Trophoblast cell (in vitro differentiated cells and primary cell): ENCODE measurements at regions not wholly inside any gene's neighbourhood (a gene's known extent, or its start where the extent isn't known, plus 50 kb on each side); places are given as distances from the start of the nearest gene placed in this dataset.

ENCODE experiments used
- DNase-seq, 2 donors: peaks; one replicate each; pipeline ENCODE4 v3.0.0-alpha.2; 2016
- H2AFZ ChIP-seq: 2 replicates; pipeline ENCODE4 v1.6.1; 2013; ENCODE audit warnings: low read length, moderate library complexity, mild to moderate bottlenecking; ENCODE audit not compliant: insufficient read depth, poor library complexity
- H2AK5ac ChIP-seq: 2 replicates; pipeline ENCODE4 v1.6.1; 2013; ENCODE audit warnings: mild to moderate bottlenecking, low read length
- H2BK120ac ChIP-seq: 2 replicates; pipeline ENCODE4 v1.6.1; 2013; ENCODE audit warnings: low read length, mild to moderate bottlenecking, moderate library complexity; ENCODE audit not compliant: insufficient read depth, poor library complexity
- H2BK12ac ChIP-seq: 2 replicates; pipeline ENCODE4 v1.6.1; 2013; ENCODE audit warnings: mild to moderate bottlenecking, low read length, moderate library complexity
- H2BK5ac ChIP-seq: 2 replicates; pipeline ENCODE4 v1.6.1; 2013; ENCODE audit warnings: low read length, low read depth, moderate library complexity, mild to moderate bottlenecking; ENCODE audit not compliant: poor library complexity
- H3K14ac ChIP-seq: 2 replicates; pipeline ENCODE4 v1.6.1; 2013; ENCODE audit warnings: mild to moderate bottlenecking, low read length
- H3K18ac ChIP-seq: 2 replicates; pipeline ENCODE4 v1.6.1; 2013; ENCODE audit warnings: mild to moderate bottlenecking, low read length
- H3K23ac ChIP-seq: 2 replicates; pipeline ENCODE4 v1.6.1; 2013; ENCODE audit warnings: low read length
- H3K27ac ChIP-seq: 2 replicates; pipeline ENCODE4 v1.5.1; 2013; ENCODE audit warnings: low read depth, mild to moderate bottlenecking, inconsistent platforms, low read length, moderate library complexity
- H3K27me3 ChIP-seq: 2 replicates; pipeline ENCODE4 v1.6.1; 2013; ENCODE audit warnings: inconsistent platforms, mild to moderate bottlenecking, low read length, moderate library complexity; ENCODE audit not compliant: insufficient read depth
- H3K36me3 ChIP-seq, 2 experiments: 1 replicate in 1 of 2; 2 replicates in 1 of 2; pipeline ENCODE4 v1.6.1; 2013; ENCODE audit warnings: low read length in 2 of 2, mild to moderate bottlenecking in 2 of 2, moderate library complexity in 1 of 2; ENCODE audit not compliant: insufficient read depth in 2 of 2, control insufficient read depth in 1 of 2
- H3K4ac ChIP-seq: 2 replicates; pipeline ENCODE4 v1.6.1; 2013; ENCODE audit warnings: low read depth, mild to moderate bottlenecking, low read length, moderate library complexity
- H3K4me1 ChIP-seq, 2 experiments: 1 replicate in 1 of 2; 2 replicates in 1 of 2; pipeline ENCODE4 v1.6.1; 2013; ENCODE audit warnings: low read length in 2 of 2, mild to moderate bottlenecking in 2 of 2, moderate library complexity in 1 of 2; ENCODE audit not compliant: insufficient read depth in 2 of 2, control insufficient read depth in 1 of 2
- H3K4me2 ChIP-seq: 2 replicates; pipeline ENCODE4 v1.6.1; 2013; ENCODE audit warnings: inconsistent platforms, mild to moderate bottlenecking, low read length, moderate library complexity
- H3K4me3 ChIP-seq: 2 replicates; pipeline ENCODE4 v1.5.1; 2013; ENCODE audit warnings: mild to moderate bottlenecking, low read depth, low read length, inconsistent platforms
- H3K79me1 ChIP-seq: one replicate; pipeline ENCODE4 v1.6.1; 2013; ENCODE audit warnings: low read length
- H3K79me2 ChIP-seq: 2 replicates; pipeline ENCODE4 v1.6.1; 2013; ENCODE audit warnings: low read length, mild to moderate bottlenecking; ENCODE audit not compliant: control insufficient read depth, insufficient read depth, poor library complexity
- H3K9ac ChIP-seq: 2 replicates; pipeline ENCODE4 v1.6.1; 2013; ENCODE audit warnings: mild to moderate bottlenecking, low read length
- H3K9me3 ChIP-seq: 2 replicates; pipeline ENCODE4 v1.6.1; 2013; ENCODE audit warnings: low read depth, mild to moderate bottlenecking, control low read depth, inconsistent platforms, low read length; ENCODE audit not compliant: insufficient read depth
- H4K12ac ChIP-seq: 2 replicates; pipeline ENCODE4 v1.6.1; 2013; ENCODE audit warnings: low read depth, mild to moderate bottlenecking, low read length, moderate library complexity
- H4K8ac ChIP-seq: 2 replicates; pipeline ENCODE4 v1.6.1; 2013; ENCODE audit warnings: low read depth, mild to moderate bottlenecking, low read length, moderate library complexity
- H4K91ac ChIP-seq: one replicate; pipeline ENCODE4 v1.6.1; 2013; ENCODE audit warnings: low read depth, mild to moderate bottlenecking, low read length, moderate library complexity
- WGBS: extraction: QIAGEN DNeasy Blood & Tissue Kit; methylation state at CpG from one replicate; pipeline ENCODE4 v1.1.7; 2013; ENCODE audit warnings: missing lambda C conversion rate; ENCODE audit not compliant: insufficient read length, insufficient coverage; ENCODE audit errors: extremely low coverage; 5-methylcytosine and 5-hydroxymethylcytosine counted together

DNA sequence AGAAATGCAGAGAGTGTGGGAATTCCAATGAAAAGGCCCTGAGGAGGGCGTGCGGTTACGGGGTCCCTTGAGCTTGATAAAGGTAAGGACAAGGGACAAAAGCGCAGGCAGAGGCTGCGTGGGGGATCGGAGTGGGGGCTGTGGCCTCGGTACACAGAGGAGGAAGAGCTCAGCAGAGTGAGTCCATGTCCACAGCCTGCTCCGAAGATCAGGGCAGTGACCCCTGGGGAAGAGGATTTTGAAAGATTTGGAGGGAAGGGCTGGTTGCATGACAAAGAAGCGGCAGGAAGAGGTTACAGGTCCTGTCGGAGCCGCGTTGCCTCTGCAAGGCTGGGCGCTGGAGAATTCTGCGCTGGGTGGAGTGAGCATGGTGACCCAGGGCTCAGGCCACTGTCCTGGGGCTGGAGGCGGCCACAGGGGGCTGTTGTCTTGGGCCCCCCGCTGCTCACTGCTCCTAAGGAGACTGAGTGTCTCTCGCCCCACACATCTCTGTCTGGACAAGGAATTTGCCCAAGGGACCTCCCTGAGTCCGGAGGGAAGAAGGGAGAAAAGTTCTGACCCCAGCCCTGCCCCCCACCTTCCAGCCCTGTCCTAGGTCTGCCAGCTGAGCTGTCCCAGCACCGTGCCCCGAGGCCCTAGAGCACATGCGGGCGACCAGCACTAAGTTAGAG lies 69.8 kb upstream of the INSIG1 start:
- no peak overlapping the region for H2AFZ ChIP-seq
- no peak overlapping the region for H3K9ac ChIP-seq
- H3K23ac ChIP-seq = no peak overlapping the region
- H3K27me3 ChIP-seq = no peaks in the 10 kb centered on the region
- peaks cover 4% of the 10 kb centered on the region for H3K9me3 ChIP-seq
- WGBS = no CpG with 5 or more reads among the region's 22 CpGs
- peaks cover 18 to 23% of the 10 kb centered on the region in 2 experiments for H3K4me1 ChIP-seq
- H2BK12ac ChIP-seq = peak overlapping the region; percentile 23
- H2BK5ac ChIP-seq = no peak overlapping the region
- no peak overlapping the region for H4K91ac ChIP-seq
- peak; percentile 74 to 80 for DNase-seq
- no peak overlapping the region for H3K4me3 ChIP-seq
- H4K12ac ChIP-seq = no peak overlapping the region
- H3K4ac ChIP-seq = no peak overlapping the region
- peaks cover 4% of the 10 kb centered on the region for H3K79me1 ChIP-seq
- H3K36me3 ChIP-seq = no peaks in the 10 kb centered on the region
- H3K4me2 ChIP-seq = no peak overlapping the region
- no peak overlapping the region for H3K27ac ChIP-seq
- no peak overlapping the region for H2AK5ac ChIP-seq
- H3K79me2 ChIP-seq = no peaks in the 10 kb centered on the region
- H2BK120ac ChIP-seq = no peak overlapping the region
- no peak overlapping the region for H4K8ac ChIP-seq
- H3K14ac ChIP-seq = no peak overlapping the region
- H3K18ac ChIP-seq = no peak overlapping the region

DNA sequence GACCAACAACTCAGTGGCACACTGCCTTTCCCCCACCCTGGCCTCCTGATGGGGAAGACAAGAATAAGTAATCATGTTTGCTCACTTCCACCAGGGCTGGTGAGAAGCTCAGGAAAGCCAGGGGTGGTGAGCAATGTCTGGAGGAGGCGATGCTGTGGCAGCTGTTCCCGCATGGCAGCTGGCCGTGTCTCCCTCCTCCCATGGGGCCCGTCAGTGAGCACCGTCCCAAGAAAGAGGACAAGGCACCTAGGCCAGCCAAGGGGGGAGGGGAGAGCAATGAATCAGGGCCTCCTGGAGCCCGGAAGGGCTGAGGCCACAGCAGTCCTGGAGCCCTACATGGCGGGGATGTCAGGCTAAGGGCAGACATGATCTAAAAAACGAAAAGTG lies 69.2 kb upstream of the INSIG1 start:
- Histone ChIP-seq H3K79me1 (peaks cover 4% of the 10 kb centered on the region), H3K79me2 (no peaks in the 10 kb centered on the region), H2BK12ac (no peak overlapping the region), H3K9ac (no peak overlapping the region), H2AK5ac (peak overlapping the region; percentile 64), H3K4me3 (no peak overlapping the region), H3K4me2 (no peak overlapping the region), H3K4me1 (peaks cover 19 to 23% of the 10 kb centered on the region in 2 experiments), H3K27me3 (no peaks in the 10 kb centered on the region), H3K18ac (no peak overlapping the region), H3K36me3 (no peaks in the 10 kb centered on the region), H3K23ac (no peak overlapping the region), H2BK120ac (no peak overlapping the region), H3K9me3 (peaks cover 4% of the 10 kb centered on the region), H2AFZ (no peak overlapping the region), H4K12ac (no peak overlapping the region), H4K91ac (peak overlapping the region; percentile 7), H3K27ac (no peak overlapping the region), H3K4ac (no peak overlapping the region), H2BK5ac (no peak overlapping the region), H4K8ac (no peak overlapping the region), H3K14ac (no peak overlapping the region)
- WGBS = no CpG with 5 or more reads among the region's 8 CpGs
- DNase-seq = peak; percentile 96 to 98

- no peak overlapping the region for H3K14ac ChIP-seq
Observed at GRCh38 chr7:155228894-155229293, 68.8 kb upstream of the INSIG1 start.

DNA sequence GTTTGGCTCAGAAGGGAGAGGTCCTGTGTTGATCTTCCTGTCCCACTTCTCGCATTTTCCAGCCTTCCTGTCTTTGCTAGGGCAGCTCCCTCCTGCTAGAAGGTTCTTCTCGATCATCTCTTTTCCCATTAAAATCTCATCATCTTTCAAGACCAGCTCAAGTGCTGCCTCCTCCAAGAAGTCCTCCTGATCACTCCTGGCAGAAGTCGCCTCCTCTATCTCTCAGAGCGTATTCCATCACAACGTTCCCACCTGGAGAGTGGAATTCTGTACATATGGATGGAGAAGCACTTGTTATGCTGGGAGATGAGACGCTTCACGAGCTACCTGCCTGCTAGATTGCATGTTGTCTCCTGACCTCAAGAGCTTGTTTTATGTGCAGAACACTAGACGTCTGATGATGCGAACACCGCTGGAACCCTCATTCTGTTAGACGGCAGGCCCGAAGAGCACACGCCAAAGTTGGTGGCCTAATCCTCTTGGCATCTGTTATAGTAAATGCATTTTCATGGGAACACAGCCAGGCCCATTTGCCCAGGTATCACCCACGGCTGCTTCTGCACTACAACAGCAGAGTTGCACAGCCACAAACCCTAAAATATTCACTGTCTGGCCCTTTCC lies 68.0 kb upstream of the INSIG1 start:
- no peak overlapping the region for H3K4ac ChIP-seq
- H4K12ac ChIP-seq = no peak overlapping the region
- no peak overlapping the region for H3K18ac ChIP-seq
- no peak overlapping the region for H3K4me2 ChIP-seq
- H3K79me2 ChIP-seq = no peaks in the 10 kb centered on the region
- H3K36me3 ChIP-seq = no peaks in the 10 kb centered on the region
- H2BK12ac ChIP-seq = no peak overlapping the region
- no peak overlapping the region for H4K8ac ChIP-seq
- no CpG with 5 or more reads among the region's 14 CpGs for WGBS
- no peak overlapping the region for H3K9ac ChIP-seq
- no peak overlapping the region for H4K91ac ChIP-seq
- H3K23ac ChIP-seq = no peak overlapping the region
- no peak overlapping the region for H3K4me3 ChIP-seq
- peak in 1 of 2 donors; percentile 27 for DNase-seq
- H2BK5ac ChIP-seq = no peak overlapping the region
- no peak overlapping the region for H2AFZ ChIP-seq
- peaks cover 4% of the 10 kb centered on the region for H3K79me1 ChIP-seq
- no peak overlapping the region for H3K27ac ChIP-seq
- no peaks in the 10 kb centered on the region for H3K27me3 ChIP-seq
- H3K14ac ChIP-seq = no peak overlapping the region
- no peak overlapping the region for H2BK120ac ChIP-seq
- H3K4me1 ChIP-seq = peaks cover 23 to 25% of the 10 kb centered on the region in 2 experiments
- no peak overlapping the region for H2AK5ac ChIP-seq
- H3K9me3 ChIP-seq = peaks cover 4% of the 10 kb centered on the region

More at GRCh38 chr7:155228894-155229293, 68.8 kb upstream of the INSIG1 start:
- Histone ChIP-seq H2BK120ac (no peak overlapping the region), H2BK12ac (no peak overlapping the region), H3K27ac (no peak overlapping the region), H3K4me2 (no peak overlapping the region), H2BK5ac (no peak overlapping the region), H3K4me3 (no peak overlapping the region), H3K79me1 (peaks cover 4% of the 10 kb centered on the region), H2AFZ (no peak overlapping the region), H3K4ac (no peak overlapping the region), H3K23ac (no peak overlapping the region), H4K12ac (no peak overlapping the region), H4K91ac (no peak overlapping the region), H3K36me3 (no peaks in the 10 kb centered on the region), H3K9me3 (peaks cover 4% of the 10 kb centered on the region), H3K4me1 (peaks cover 23 to 25% of the 10 kb centered on the region in 2 experiments), H3K18ac (no peak overlapping the region), H4K8ac (no peak overlapping the region), H2AK5ac (peak overlapping the region; percentile 3), H3K79me2 (no peaks in the 10 kb centered on the region), H3K27me3 (no peaks in the 10 kb centered on the region), H3K9ac (no peak overlapping the region)
- no CpG with 5 or more reads among the region's 9 CpGs for WGBS
- peak; percentile 61 to 68 for DNase-seq
